Glomerular visceral epithelial cell (primary cell): ENCODE measurements at regions not wholly inside any gene's neighbourhood (a gene's known extent, or its start where the extent isn't known, plus 50 kb on each side); places are given as distances from the start of the nearest gene placed in this dataset.
"Not testable (repeated sequence)": the region's sequence is repeated elsewhere in the genome, so short reads cannot be mapped to it uniquely, and the experiment has no call there.

Source experiments
- DNase-seq: peaks from one replicate; pipeline ENCODE4 v3.0.0-alpha.2; 2016; ENCODE audit errors: extremely low spot score

DNA sequence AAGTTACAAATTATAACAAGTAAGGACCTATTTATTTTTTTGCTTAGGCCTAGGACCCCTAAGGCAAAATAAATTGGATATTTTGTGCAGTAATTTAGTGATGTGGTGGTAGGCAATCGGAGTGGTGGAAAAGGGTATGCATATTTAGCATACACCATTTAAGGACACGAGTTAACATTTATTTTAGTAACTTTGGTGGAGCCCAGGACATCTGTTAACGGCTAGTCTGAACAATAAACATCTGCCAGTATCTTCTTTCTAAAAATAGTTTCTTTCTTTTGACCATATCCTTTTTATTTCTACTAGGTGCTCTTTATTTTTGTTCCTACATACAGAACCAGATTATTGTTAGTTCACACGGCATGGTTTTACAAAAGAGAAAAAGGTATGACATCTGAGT lies 326.3 kb downstream of the CHL1 start:
- no peak for DNase-seq

DNA sequence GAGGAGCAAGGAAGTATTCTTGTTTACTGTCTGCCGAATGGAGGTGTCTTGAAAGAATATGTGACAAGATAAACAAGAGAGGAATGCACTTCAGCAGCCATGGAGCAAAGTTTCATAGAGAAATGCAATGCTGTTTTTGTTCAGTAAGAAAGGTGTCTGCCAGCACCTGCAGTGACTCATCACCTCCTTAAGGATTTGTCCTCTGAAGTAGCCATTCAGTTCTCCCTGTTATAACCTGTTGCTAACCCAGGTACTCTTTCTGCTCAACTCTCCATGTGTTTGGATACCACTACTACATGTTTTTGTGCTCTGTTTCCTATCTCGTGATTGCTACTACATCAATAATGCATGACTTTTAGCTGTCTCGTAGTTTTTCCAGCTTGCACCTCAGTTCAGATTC lies 328.9 kb downstream of the CHL1 start:
- DNase-seq, result no peak

DNA sequence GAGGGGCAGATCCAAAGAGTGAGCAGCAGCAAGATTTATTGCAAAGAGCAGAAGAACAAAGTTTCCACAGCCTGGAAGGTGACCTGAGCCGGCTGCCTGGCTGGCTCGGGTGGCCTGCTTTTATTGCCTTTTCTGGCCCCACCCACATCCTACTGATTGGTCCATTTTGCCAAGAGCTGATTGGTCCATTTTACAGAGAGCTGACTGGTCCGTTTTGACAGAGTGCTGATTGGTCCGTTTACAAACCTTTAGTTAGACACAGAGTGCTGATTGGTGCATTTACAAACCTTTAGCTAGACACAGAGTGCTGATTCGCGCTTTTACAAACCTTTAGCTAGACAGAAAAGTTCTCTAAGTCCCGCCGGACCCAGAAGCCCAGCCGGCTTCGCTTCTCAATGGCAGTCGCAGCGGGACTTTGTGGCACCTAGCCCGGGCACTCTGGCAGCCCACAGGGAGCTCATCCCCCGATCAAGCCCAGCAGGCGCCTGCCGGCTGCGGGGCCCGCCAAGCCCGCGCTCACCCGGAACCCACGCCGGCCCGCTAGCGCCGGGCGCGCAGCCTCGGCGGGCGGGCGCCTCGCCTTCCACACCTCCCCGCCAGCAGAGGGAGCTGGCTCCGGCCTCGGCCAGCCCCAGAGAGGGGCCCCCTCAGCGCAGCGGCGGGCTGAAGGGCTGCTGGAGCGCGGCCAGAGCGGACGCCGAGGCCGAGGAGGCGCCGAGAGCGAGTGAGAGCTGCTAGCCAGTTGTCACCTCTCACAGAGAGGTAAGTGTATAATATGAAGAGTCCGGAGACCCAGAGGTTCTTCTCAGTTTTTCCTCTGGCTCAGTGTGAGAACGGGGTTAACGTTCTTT lies 339.2 kb downstream of the CHL1 start:
- peak; percentile 46 for DNase-seq

DNA sequence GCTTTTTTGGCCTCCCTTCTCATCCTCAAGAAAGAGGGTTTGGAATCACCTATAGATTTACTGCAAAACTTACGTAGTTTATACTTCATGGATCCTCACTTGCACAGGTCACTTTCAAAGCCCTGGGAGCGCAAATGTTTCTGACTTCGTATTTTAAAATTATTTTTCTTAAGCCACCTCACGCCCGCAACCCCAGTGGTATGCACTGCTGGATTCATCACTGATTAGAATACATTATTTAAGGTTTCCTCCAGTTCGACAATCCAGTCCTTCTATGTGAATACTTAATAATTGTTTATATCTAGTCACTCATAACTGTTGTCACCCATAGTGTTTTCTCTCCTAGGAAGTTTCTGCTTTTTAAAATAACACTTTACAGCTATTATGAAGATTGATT lies 339.9 kb downstream of the CHL1 start:
- no peak for DNase-seq

DNA sequence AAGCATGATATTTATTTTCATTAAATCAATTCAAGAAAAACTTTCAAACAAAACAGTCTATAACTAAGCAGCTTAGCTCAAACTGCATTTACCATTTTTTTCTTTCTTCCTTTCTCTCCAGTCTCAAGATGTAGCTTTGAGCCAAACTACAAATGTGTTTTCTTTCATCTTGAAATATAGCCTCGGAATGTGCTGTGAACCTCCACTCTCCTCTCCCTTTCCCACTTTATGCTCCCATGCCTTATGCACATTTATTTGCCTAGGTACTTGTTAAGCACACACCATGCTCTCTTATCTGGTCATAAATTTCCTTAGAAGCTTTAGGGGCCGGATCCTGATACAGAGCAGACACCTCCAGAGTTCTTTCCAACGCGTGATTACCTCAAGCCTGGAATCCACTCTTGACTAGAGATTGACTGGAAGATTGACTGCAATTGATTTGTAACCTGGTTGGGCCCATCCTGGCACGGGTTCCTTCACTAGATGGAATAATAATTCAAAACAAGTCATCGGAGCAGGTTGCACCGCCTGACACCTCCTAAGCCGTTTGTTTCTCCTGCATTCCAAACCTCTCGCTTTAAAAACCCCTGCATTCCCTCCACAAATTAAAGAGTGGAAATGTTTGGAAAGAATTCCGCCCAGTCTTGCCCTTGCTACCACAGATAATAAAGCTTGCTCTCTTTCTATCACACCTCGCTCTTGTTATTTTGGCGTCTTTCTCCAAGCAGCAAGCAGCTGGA lies 344.7 kb downstream of the CHL1 start:
- no peak for DNase-seq

DNA sequence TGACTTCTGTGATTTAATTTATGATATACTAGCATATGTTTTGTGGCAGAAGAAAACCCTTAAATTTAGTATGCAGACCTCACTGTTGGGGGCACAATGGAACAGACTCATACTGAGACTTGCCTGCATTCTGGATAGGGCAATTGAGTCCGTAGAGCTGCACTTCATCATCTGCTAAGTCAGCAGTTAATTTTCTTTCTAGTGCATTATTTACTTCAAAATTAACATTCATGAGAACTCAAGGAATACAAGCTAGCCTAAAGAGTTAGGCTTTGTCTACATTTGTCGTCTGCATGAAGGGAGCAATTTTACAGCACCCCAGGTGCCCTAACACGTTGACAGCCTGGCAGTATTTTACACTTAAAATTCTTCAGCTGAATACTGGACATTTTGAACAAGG lies 345.5 kb downstream of the CHL1 start:
- no peak for DNase-seq

DNA sequence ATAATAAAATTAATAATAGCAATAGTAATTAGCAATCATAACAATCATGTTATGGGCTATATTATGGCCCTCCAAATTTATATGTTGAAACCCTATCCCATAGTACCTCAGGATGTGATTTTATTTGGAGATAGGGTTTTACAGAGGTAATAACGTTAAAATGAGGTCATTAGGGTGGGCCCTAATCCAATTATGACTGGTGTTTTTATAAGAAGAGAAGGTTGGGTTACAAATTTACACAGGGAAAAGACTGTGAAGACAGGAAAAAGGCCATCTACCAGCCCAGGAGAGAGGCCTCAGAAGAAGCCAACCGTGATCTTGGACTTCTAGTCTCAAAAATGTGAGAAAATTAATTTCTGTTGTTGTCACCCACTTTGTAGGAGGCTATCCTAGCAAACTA lies 353.1 kb downstream of the CHL1 start:
- no peak for DNase-seq

DNA sequence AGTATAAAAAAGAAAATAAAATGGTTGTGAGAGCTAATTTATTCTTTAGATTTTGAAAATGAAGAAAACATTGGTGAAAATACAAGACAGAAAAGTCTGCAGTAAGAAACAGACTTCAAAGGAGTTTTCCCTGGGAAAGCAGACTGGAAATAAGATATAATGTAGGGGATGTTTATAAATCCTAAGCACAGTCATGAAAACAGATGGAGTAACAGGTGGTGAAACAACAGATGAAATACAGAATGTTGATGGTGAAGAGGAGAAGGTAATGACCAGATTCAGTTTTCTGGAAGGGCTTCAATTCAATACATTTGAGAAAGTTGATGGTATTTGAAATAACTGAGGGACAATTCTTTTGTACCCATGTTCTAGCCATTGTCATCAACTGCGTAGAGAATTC lies 353.9 kb downstream of the CHL1 start:
- no peak for DNase-seq

DNA sequence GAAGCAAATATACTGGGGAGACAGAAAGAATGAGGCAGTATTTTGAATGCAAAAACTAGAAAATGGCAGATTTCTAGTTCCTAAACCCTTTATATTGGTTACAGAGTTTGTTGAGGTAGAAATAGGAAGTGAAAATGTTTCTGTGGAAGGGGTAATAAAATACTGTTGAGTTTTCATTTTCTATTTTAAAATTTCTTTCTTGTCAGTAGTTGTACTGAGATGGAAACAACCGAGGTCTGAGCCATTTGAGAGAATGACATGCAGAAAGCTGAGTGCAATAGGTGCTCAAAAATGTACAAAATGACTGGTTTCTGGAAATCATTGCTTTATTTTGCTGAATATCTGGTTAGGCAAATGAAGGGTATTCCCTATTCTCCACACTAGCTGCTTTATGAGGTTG lies 361.4 kb downstream of the CHL1 start:
- DNase-seq, result no peak

DNA sequence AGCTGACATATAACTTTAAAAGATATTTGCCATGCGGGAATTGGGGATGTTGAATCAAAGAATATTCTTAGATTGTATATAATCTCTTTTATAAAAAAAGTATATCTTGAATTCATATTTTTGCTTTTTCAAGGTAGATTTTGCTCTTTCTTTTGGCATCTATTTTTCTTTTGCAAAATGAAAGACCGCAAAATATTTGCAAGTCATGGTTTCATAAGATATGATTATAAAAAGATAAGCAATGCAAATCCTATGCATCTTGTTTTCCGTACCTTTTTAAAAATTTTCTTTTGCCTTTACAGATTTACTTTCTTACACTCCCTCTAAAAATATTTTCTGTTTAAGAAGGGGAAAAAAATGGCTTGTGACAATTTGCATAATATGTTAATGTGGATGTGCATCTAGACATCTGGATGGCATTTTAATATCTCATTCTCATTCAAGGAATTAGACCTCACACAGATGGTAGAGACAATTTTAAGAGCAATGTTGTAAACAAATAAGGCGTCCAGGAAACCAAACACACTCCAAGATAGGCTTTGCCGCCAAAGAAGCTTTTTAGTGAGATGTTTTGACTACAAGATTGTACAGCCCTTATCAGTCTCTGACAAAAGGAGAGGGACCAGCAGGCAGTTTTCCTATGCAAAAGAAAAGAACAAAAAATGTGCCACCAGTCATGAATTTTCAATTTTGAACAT lies 371.1 kb downstream of the CHL1 start:
- DNase-seq, result no peak

DNA sequence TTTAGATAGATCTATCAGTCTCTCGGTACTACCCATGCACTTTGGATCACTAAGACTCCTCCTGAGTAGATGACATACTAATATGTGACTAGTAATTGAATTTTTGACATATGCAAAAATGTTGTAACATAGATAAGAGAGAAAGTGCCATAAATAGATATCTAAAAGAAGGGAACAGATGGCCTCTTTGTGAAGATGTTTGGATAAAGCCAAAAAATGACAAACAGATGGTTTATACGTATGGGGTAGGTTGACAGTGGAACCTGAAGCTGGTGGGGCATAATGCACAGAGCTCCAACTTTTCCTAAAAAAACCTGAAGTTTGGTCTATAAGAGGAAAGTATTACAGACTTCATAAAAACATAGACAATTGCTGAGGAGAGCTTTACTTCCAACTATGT lies 383.0 kb downstream of the CHL1 start:
- not testable (repeated sequence) for DNase-seq

DNA sequence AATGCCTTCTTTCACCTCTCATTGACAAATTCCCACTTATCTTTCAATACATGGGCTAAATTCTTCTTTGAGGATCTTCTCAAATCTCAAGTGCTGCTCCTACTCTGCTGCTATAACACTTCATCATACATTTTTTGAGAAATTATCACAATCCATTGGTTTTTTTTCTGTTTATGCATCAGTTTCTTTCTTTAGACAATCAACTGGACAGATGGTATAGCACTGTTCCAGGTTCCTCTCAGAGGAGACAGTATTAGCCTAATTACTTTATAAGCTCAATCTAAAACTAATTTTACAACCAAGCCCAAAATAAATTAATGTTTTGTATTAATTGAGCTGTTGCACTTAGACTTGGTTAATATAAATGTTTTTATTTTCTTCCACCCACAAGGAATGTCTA lies 392.5 kb downstream of the CHL1 start:
- DNase-seq, result not testable (repeated sequence)

DNA sequence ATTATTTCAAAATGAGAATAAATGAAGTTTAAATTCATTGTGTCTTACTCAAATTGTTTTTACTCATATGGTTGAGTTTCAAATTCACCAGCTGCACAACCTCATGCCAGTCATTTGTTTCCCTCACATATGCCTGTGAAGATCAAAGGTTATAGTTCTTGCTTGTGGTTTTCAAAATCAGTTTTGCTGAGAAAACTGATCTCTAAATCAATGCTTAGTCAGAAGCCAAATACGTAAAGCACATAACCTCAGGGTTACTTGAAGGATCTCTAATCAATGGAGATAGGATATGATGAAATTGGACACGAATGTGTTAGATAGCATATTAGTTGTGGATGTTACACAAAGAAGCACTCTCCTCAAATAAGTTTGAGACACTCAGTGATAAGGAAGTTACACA lies 400.7 kb downstream of the CHL1 start:
- not testable (repeated sequence) for DNase-seq

DNA sequence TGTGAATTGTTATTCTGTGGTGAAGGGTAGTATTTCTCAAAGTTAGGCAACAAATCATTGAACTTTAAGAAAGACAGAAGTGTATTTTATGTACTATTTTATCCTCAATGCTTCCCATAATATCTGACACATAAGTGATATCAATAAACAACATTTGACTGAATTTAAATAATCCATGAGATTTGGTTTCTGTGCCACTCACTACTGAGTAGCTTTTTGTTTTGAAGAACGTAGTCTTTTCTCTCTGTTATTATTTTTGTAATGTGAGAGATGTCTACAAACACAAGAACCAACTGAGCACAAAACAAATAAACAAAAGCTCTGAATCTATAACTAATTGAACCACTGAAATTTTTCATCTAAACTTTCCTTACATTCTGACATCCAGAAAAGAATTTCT lies 401.2 kb downstream of the CHL1 start:
- DNase-seq, result not testable (repeated sequence)

DNA sequence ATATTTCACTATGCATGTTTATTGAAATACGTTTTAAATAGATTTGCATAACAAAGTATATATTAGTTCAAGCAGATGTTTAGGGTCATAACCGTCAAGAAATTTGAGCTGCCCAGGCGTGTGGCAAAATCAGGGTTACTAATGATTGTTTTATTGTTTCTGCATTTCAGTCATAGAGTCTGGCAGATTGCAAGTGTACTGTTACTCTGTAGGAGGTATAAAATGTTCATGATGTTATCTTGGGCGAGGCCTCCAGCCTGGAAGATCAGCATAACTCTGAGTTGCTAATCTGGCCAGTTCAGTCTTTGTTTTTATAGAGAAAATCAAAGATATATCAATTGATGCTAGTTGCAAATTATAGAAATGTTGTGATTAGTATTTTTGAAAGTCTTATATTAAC lies 410.9 kb downstream of the CHL1 start:
- DNase-seq, result not testable (repeated sequence)

DNA sequence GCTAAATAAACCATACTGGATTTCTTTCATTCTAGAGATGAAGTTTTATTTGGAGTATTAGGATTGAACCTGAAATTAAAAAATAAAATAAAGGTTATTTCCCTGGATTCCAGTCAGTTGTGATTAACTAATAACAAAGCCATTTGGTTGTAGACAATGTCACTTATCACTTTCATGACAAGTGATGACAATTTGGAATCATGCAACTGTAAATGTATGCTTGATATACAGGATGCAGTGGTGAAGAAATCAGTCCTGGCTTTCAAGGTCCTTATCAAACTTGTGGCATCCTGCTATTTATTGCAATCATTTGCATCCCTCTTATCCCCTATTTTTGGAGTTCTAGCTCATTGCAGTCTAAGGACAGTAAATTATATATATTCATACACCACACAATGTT lies 425.2 kb downstream of the CHL1 start:
- DNase-seq, result no peak

DNA sequence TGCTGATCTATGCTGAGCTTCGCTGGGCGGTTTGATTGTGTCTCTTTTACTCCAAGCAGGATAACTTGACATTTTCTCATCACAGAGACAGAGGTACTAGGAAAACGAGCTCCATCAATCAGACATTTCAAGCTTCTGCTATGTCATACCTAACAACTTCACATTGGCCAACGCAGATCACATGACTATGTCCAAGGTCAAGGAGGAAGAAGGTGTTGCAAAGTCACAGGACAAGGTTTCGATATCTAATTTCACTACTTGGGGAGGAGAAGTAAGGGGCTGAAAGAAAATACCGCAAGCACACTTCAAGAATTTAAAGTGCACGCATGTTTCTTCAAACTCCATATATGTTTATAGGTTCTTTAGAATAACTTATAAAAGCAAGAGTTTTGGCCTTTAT lies 425.8 kb downstream of the CHL1 start:
- DNase-seq, result no peak

DNA sequence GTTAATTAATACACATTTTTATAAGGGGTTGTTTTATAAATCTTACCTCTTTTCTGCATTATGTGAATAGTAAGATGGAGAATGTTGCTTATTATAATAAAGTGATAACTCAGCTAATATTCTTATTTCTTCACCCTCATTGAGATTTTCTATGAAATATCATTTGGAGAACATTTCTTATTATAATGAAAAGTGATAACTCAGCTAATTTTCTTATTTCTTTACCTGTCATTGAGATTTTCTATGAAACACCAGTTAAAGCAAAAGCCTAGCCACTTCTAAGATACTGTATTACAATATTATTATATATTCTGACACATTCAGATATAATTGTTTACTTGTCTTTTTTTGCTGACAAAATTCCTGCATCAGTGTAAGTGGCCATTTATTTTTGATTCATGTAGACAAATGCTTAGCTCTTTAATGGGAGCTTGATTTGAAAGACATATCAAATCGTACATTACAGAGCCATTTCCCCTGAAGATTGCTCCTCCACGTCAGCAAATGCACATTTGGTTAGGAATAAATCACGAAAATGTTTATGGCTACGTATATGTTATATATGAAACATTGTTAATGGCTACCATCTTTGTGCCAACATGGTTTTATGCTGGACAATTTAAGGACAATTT lies 427.5 kb downstream of the CHL1 start:
- no peak for DNase-seq

DNA sequence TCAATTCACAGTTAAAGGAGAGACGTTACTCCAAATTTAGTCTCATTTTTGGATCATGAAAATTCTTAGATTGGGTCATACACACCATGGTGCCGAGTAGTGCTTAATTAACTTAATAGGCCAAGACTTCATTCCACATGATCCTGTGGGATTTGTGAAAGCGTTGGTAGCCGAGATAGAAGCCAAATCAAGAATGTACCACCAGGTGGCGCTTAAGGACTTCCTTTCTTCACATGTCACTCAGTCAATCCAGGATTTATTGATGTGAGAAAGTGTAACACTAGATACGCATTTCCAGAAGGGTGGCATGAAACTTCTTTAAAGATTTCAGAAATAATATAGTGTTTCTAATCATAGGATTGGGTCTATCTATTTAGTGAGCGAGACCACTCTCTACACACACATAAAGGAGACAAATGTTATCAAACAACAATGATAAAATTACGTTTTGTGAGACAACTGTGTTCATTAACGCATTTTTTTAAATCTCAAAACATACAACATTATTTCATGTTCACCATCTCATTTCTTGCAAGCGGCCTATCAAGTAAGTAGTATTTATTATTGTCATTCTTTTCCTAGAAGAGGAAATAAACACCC lies 436.1 kb downstream of the CHL1 start:
- DNase-seq, result peak; percentile 17

DNA sequence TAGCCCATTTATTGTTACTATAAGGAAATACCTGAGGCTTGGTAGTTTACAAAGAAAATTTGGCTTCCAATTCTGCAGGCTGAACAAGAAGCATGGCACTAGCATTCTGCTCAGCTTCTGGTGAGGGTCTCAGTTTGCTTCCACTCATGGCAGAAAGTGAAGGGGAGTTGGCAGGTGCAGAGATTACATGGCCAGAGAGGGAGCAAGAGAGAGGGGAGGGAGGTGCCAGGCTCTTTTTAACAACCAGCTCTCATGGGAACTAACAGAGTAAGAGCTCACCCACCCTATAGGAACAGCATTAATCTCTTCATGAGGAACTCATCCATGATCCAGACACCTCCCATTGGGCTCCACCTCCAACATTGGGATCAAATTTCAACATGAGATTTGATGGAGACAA lies 437.9 kb downstream of the CHL1 start:
- no peak for DNase-seq

DNA sequence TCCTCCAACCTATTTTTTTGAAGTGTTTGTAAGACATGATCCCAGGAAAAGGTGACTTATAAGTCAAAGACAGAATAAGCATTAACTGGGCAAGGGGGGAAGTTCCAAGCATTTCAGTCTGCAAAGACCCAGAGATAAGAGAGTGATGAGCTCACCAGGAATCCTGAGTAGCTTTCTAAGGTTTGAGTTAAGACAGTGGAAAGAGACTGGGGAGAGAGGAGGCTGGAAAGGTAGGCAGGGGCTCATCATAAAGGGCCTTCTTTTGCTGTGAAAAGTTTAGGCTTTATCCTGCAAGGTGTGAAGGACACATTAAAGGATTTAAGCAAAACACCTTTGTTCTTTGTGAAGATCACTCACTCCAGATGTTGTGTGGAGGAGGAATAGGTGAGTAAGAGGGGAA lies 438.8 kb downstream of the CHL1 start:
- DNase-seq, result no peak

DNA sequence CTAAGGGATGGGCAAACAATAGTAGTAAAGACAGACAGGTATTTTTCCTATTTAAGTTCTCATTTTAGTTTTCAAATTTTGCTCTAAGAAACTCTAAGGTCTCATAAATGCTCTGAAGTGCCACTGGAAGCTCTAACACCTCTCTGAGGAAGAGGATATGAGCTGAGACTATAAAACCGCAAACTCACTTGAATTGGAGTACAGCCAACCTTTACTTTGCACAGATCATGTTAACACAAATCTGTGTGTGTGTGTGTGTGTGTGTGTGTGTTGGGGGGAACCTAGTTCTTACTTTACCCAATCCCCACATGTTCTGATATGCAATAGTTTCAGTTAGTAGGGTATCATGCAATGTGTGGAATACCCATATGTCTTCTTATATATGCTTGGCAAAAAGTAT lies 446.8 kb downstream of the CHL1 start:
- no peak for DNase-seq
